ENCODE measurements at regions not wholly inside any gene's neighbourhood (a gene's known extent, or its start where the extent isn't known, plus 50 kb on each side); places are given as distances from the start of the nearest gene placed in this dataset.

DNA sequence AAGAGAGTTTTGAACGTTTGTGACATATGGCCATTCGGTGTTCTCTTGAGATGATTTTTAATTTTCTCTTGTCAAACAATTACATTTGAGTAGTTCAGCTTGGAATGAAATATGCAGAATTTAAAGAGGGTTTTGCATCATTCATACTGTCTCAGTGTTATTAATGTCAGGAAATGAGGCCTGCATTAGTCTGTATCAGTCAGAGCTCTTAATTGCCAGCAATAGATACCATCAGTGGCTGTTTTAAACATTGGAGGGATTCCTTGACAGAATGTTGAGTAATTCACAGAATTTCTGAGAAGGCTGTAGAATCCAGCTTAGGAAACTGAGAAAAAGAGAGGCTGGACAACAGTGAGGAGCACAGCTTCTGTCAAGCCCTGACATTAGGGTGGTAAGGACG lies 722.0 kb downstream of the NR2F2 start:
- no peak for TF ChIP-seq EZH2 (IDR thresholded peaks at IDR 0.05; ENCODE audit: low read length, missing control alignments)
- TF ChIP-seq, protein P1, sequence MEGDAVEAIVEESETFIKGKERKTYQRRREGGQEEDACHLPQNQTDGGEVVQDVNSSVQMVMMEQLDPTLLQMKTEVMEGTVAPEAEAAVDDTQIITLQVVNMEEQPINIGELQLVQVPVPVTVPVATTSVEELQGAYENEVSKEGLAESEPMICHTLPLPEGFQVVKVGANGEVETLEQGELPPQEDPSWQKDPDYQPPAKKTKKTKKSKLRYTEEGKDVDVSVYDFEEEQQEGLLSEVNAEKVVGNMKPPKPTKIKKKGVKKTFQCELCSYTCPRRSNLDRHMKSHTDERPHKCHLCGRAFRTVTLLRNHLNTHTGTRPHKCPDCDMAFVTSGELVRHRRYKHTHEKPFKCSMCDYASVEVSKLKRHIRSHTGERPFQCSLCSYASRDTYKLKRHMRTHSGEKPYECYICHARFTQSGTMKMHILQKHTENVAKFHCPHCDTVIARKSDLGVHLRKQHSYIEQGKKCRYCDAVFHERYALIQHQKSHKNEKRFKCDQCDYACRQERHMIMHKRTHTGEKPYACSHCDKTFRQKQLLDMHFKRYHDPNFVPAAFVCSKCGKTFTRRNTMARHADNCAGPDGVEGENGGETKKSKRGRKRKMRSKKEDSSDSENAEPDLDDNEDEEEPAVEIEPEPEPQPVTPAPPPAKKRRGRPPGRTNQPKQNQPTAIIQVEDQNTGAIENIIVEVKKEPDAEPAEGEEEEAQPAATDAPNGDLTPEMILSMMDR (conservative IDR thresholded peaks at IDR 0.05 in 1 of 2, IDR thresholded peaks at IDR 0.05 in 1 of 2; ENCODE audit: low read depth in 1 of 2, low read length in 2 of 2) = no peak
- H3K79me2 ChIP-seq (ENCODE audit: control insufficient read depth, insufficient read depth, low read length) = no peaks in the 10 kb centered on the region
- H3K27ac ChIP-seq (ENCODE audit: insufficient read depth, low read length) = no peak overlapping the region
- no peak overlapping the region for H3K4me2 ChIP-seq (ENCODE audit: extremely low read depth, insufficient read depth, low read length)
- H3K4me1 ChIP-seq (ENCODE audit: control insufficient read depth, extremely low read depth, insufficient read depth, low read length) = no peaks in the 10 kb centered on the region
- H3K4me3 ChIP-seq (replicated peaks in 1 of 4; ENCODE audit: control extremely low read depth in 1 of 4, insufficient read depth in 1 of 4, low read depth in 3 of 4, low read length in 4 of 4) = no peak overlapping the region
- no peaks in the 10 kb centered on the region for H3K27me3 ChIP-seq (ENCODE audit: control insufficient read depth, insufficient read depth, low read length)
- H2AFZ ChIP-seq (ENCODE audit: low read length) = no peak overlapping the region
- no peaks in the 10 kb centered on the region for H4K20me1 ChIP-seq (ENCODE audit: control insufficient read depth, extremely low read depth, insufficient read depth, low read length)
- H3K36me3 ChIP-seq (ENCODE audit: control insufficient read depth, insufficient read depth, low read length) = no peaks in the 10 kb centered on the region
- H3K9ac ChIP-seq (ENCODE audit: insufficient read depth, low read length) = no peak overlapping the region
- H3K9me3 ChIP-seq (ENCODE audit: control insufficient read depth, insufficient read depth, low read depth, low read length) = no peaks in the 10 kb centered on the region
- DNase-seq (ENCODE audit: low read depth in 2 of 2) = no peak

DNA sequence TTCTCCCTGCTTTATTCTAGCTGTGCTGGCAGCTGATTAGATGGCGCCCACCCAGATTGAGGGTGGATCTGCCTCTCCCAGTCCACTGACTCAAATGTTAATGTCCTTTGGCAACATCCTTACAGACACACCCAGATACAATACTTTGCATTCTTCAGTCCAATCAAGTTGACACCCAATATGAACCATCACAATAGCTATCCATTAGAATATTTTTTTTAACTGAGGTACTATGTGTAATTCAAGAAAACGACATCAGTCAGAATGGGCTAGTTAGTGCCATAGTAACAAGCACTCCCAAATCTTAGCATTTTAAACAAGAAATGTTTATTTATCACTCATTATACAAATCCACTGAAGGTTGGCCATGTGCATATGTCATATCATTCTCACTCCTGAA lies 723.1 kb downstream of the NR2F2 start:
- no peaks in the 10 kb centered on the region for H3K4me1 ChIP-seq (ENCODE audit: control insufficient read depth, extremely low read depth, insufficient read depth, low read length)
- H3K9me3 ChIP-seq (ENCODE audit: control insufficient read depth, insufficient read depth, low read depth, low read length) = no peaks in the 10 kb centered on the region
- no peaks in the 10 kb centered on the region for H4K20me1 ChIP-seq (ENCODE audit: control insufficient read depth, extremely low read depth, insufficient read depth, low read length)
- H3K4me2 ChIP-seq (ENCODE audit: extremely low read depth, insufficient read depth, low read length) = no peak overlapping the region
- H2AFZ ChIP-seq (ENCODE audit: low read length) = no peak overlapping the region
- no peak for TF ChIP-seq EZH2 (IDR thresholded peaks at IDR 0.05; ENCODE audit: low read length, missing control alignments)
- TF ChIP-seq, protein P1 (conservative IDR thresholded peaks at IDR 0.05 in 1 of 2, IDR thresholded peaks at IDR 0.05 in 1 of 2; ENCODE audit: low read depth in 1 of 2, low read length in 2 of 2) = no peak
- H3K36me3 ChIP-seq (ENCODE audit: control insufficient read depth, insufficient read depth, low read length) = no peaks in the 10 kb centered on the region
- H3K4me3 ChIP-seq (replicated peaks in 1 of 4; ENCODE audit: control extremely low read depth in 1 of 4, insufficient read depth in 1 of 4, low read depth in 3 of 4, low read length in 4 of 4) = no peak overlapping the region
- no peak overlapping the region for H3K9ac ChIP-seq (ENCODE audit: insufficient read depth, low read length)
- no peaks in the 10 kb centered on the region for H3K79me2 ChIP-seq (ENCODE audit: control insufficient read depth, insufficient read depth, low read length)
- H3K27ac ChIP-seq (ENCODE audit: insufficient read depth, low read length) = no peak overlapping the region
- no peak for DNase-seq (ENCODE audit: low read depth in 2 of 2)
- no peaks in the 10 kb centered on the region for H3K27me3 ChIP-seq (ENCODE audit: control insufficient read depth, insufficient read depth, low read length)

DNA sequence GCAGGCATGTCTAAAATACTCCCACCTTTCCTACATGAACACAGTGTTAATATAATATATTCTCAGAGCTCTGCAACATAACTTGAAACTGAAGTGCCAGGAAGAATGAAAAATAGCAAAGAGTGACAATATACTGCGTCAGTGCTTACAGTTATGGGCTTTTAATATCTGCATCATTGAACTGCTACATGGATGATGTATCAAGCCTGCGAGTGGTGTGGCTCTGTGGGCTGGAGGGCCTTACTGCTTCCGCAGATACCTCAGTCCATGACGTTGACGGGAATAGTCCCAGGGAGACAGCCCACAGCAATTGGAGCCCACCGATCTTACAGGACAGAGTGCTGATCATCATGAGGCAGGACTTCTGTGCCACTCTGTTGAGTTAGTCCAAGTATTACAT lies 727.0 kb downstream of the NR2F2 start:
- Histone ChIP-seq H3K4me3 (replicated peaks in 1 of 4; ENCODE audit: control extremely low read depth in 1 of 4, insufficient read depth in 1 of 4, low read depth in 3 of 4, low read length in 4 of 4) (no peak overlapping the region), H3K27me3 (ENCODE audit: control insufficient read depth, insufficient read depth, low read length) (no peaks in the 10 kb centered on the region), H3K79me2 (ENCODE audit: control insufficient read depth, insufficient read depth, low read length) (no peaks in the 10 kb centered on the region), H3K27ac (ENCODE audit: insufficient read depth, low read length) (no peak overlapping the region), H3K36me3 (ENCODE audit: control insufficient read depth, insufficient read depth, low read length) (no peaks in the 10 kb centered on the region), H2AFZ (ENCODE audit: low read length) (no peak overlapping the region), H3K4me2 (ENCODE audit: extremely low read depth, insufficient read depth, low read length) (no peak overlapping the region), H4K20me1 (ENCODE audit: control insufficient read depth, extremely low read depth, insufficient read depth, low read length) (no peaks in the 10 kb centered on the region), H3K9ac (ENCODE audit: insufficient read depth, low read length) (no peak overlapping the region), H3K4me1 (ENCODE audit: control insufficient read depth, extremely low read depth, insufficient read depth, low read length) (no peaks in the 10 kb centered on the region), H3K9me3 (ENCODE audit: control insufficient read depth, insufficient read depth, low read depth, low read length) (no peaks in the 10 kb centered on the region)
- no peak for DNase-seq (ENCODE audit: low read depth in 2 of 2)
- TF ChIP-seq, protein P1 (conservative IDR thresholded peaks at IDR 0.05 in 1 of 2, IDR thresholded peaks at IDR 0.05 in 1 of 2; ENCODE audit: low read depth in 1 of 2, low read length in 2 of 2) = no peak
- no peak for TF ChIP-seq EZH2 (IDR thresholded peaks at IDR 0.05; ENCODE audit: low read length, missing control alignments)

All from fibroblast of lung (primary cell).